ENCODE measurements at regions not wholly inside any gene's neighbourhood (a gene's known extent, or its start where the extent isn't known, plus 50 kb on each side); places are given as distances from the start of the nearest gene placed in this dataset.

DNA sequence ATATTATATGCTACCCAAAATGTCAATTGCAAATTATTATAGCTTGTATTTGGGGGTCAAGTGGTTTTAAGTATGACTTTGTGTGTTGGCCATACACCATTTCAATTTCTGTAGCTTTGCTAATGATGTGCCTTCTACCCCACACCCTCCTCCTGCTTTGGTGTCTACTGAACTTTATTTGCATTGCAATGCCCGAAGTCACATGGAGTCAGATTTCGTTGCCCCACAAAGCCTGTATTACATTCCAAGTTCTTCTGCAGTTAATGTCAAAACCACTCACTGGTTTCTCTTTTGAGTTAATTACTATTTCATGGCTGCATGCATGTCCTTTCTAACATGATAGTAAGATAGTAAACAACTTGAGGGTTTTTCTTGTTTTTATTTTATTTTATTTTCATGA lies 528.9 kb downstream of the RIT2 start:
- WGBS, 2 donors: 72 to 76% methylated on average over 2 of the region's 2 CpGs
- TF ChIP-seq, protein P1, sequence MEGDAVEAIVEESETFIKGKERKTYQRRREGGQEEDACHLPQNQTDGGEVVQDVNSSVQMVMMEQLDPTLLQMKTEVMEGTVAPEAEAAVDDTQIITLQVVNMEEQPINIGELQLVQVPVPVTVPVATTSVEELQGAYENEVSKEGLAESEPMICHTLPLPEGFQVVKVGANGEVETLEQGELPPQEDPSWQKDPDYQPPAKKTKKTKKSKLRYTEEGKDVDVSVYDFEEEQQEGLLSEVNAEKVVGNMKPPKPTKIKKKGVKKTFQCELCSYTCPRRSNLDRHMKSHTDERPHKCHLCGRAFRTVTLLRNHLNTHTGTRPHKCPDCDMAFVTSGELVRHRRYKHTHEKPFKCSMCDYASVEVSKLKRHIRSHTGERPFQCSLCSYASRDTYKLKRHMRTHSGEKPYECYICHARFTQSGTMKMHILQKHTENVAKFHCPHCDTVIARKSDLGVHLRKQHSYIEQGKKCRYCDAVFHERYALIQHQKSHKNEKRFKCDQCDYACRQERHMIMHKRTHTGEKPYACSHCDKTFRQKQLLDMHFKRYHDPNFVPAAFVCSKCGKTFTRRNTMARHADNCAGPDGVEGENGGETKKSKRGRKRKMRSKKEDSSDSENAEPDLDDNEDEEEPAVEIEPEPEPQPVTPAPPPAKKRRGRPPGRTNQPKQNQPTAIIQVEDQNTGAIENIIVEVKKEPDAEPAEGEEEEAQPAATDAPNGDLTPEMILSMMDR (IDR thresholded peaks at IDR 0.05): no peak
- Histone ChIP-seq H3K9me3 (peaks cover 0 to 5% (median 0%) of the 10 kb centered on the region in 11 donors), H3K4me1 (no peaks in the 10 kb centered on the region), H3K36me3 (no peaks in the 10 kb centered on the region), H3K27me3 (no peaks in the 10 kb centered on the region), H3K4me3 (no peak overlapping the region), H3K27ac (no peak overlapping the region)
- intact Hi-C loops (cut with DNase I): no loop called here
- ATAC-seq (no peak), DNase-seq (no peak)

DNA sequence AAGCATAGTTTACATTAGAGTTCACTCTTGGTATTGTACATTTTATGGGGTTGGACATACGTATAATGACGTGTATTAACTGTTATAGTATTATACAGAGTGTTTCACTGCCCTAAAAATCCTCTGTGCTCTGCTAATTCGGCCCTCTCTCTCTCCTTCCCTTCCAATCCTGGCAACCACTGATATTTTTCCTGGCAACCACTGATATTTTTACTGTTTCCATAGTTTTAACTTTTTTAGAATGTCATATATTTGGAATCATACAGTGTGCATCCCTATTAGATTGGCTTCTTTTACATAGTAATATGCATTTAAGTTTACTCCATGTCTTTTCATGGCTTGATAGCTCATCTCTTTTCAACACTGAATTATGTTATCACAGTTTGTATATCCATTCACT lies 526.7 kb downstream of the RIT2 start:
- intact Hi-C loops (cut with DNase I): no loop called here
- Histone ChIP-seq H3K27ac (no peak overlapping the region), H3K4me1 (no peaks in the 10 kb centered on the region), H3K9me3 (peaks cover 0 to 5% (median 0%) of the 10 kb centered on the region in 11 donors), H3K36me3 (no peaks in the 10 kb centered on the region), H3K27me3 (no peaks in the 10 kb centered on the region), H3K4me3 (no peak overlapping the region)
- no peak for ATAC-seq
- TF ChIP-seq, protein P1 (IDR thresholded peaks at IDR 0.05): no peak
- DNase-seq: no peak
- 61 to 65% methylated on average over 3 of the region's 3 CpGs for WGBS, 2 donors

DNA sequence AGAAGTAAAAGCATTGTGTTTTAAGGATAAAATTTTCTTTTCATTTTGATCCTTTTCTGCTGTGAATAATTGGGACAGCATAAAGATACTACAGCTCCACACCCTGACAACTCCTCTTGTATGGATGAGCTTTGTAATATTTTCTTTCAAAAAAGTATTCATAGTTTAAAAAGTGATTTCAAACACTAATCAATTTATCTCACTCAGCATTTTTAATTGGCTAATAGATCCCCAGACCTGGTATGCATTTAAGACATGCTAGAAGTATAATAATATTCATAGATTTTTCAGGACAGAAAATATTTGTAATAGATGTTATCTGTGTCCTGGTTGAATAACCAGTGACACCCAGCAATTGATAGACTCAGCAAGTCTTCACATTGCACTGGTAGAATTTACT lies 510.7 kb downstream of the RIT2 start:
- no peak overlapping the region for H3K4me3 ChIP-seq
- intact Hi-C loops (cut with DNase I): loop anchor here in 1 of 10 donors (5.0 kb wide), 1 partner anchor 667 kb away; no protein-coding TSS in a partner anchor
- ATAC-seq (no peak), DNase-seq (no peak)
- H3K36me3 ChIP-seq: no peaks in the 10 kb centered on the region
- TF ChIP-seq, protein P1 (IDR thresholded peaks at IDR 0.05): no peak
- no peaks in the 10 kb centered on the region for H3K4me1 ChIP-seq
- H3K27ac ChIP-seq: no peak overlapping the region
- no peaks in the 10 kb centered on the region for H3K9me3 ChIP-seq
- H3K27me3 ChIP-seq: no peaks in the 10 kb centered on the region

DNA sequence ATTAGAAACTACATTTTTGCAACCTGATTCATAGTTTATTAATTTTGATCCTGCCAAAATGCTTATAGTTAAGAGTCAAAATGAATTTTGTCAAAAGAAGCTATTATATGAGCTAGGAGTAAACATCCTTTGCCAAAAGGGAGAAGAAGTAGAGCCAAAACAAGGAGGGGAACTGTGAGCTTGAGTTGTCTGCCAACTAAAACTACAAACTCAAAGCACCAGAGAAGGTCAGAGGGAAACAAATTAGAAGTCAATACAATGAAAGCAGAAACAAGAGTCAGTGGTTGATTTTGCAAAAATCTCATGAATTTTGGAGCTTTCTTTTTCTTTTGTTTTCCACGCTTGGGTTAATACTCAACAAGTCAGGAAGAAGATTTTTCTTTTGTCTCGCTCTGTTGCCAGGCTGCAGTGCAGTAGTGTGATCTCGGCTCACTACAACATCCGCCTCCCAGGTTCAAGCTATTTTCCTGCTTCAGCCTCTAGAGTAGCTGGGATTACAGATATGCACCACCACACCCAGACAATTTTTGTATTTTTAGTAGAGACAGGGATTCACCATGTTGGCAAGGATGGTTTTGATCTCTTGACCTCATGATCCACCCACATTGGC lies 508.5 kb downstream of the RIT2 start:
- H3K4me3 ChIP-seq: no peak overlapping the region
- no peaks in the 10 kb centered on the region for H3K36me3 ChIP-seq
- 75 to 82% methylated on average over 4 of the region's 4 CpGs for WGBS, 2 donors
- no peak for ATAC-seq
- H3K4me1 ChIP-seq: no peaks in the 10 kb centered on the region
- TF ChIP-seq, protein P1 (IDR thresholded peaks at IDR 0.05): no peak
- H3K27me3 ChIP-seq: no peaks in the 10 kb centered on the region
- H3K27ac ChIP-seq: no peak overlapping the region
- H3K9me3 ChIP-seq: peaks cover 0 to 8% (median 0%) of the 10 kb centered on the region in 11 donors
- no peak for DNase-seq
- intact Hi-C loops (cut with DNase I): no loop called here

All from heart right ventricle (tissue), 16 donors.